ENCODE measurements at regions not wholly inside any gene's neighbourhood (a gene's known extent, or its start where the extent isn't known, plus 50 kb on each side); places are given as distances from the start of the nearest gene placed in this dataset.

DNA sequence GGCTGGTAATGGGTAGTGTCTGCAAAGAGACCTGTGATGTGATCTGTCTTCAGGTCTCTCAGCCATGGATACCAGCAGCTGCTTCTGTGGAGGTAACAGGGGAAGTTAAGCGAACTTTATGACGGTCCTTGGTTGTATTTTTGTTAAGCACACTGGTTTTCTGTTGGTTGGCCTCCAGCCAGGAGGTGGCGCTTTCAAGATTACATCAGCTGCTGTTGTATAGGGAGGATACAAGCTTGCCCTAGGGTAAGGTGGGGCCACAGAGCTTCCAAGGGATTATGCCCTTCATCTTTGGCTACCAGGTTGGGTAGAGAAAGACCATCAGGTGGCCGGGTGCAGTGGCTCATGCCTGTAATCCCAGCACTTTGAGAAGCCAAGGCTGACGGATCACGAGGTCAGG is 834.2 kb upstream of the GALNTL6 start:
- Histone ChIP-seq H3K4me3 (no peak overlapping the region), H3K27me3 (no peaks in the 10 kb centered on the region), H3K27ac (no peak overlapping the region), H3K4me1 (no peaks in the 10 kb centered on the region), H3K36me3 (no peaks in the 10 kb centered on the region), H3K9me3 (no peaks in the 10 kb centered on the region)
- intact Hi-C loops (cut with DNase I), result no loop called here
- TF ChIP-seq, protein P1, sequence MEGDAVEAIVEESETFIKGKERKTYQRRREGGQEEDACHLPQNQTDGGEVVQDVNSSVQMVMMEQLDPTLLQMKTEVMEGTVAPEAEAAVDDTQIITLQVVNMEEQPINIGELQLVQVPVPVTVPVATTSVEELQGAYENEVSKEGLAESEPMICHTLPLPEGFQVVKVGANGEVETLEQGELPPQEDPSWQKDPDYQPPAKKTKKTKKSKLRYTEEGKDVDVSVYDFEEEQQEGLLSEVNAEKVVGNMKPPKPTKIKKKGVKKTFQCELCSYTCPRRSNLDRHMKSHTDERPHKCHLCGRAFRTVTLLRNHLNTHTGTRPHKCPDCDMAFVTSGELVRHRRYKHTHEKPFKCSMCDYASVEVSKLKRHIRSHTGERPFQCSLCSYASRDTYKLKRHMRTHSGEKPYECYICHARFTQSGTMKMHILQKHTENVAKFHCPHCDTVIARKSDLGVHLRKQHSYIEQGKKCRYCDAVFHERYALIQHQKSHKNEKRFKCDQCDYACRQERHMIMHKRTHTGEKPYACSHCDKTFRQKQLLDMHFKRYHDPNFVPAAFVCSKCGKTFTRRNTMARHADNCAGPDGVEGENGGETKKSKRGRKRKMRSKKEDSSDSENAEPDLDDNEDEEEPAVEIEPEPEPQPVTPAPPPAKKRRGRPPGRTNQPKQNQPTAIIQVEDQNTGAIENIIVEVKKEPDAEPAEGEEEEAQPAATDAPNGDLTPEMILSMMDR (IDR thresholded peaks at IDR 0.05), result no peak
- no peak for TF ChIP-seq POLR2A (IDR thresholded peaks at IDR 0.05)
- 86 to 90% methylated on average over 3 to 6 of the region's 6 CpGs for WGBS, 2 donors
- DNase-seq, result no peak

DNA sequence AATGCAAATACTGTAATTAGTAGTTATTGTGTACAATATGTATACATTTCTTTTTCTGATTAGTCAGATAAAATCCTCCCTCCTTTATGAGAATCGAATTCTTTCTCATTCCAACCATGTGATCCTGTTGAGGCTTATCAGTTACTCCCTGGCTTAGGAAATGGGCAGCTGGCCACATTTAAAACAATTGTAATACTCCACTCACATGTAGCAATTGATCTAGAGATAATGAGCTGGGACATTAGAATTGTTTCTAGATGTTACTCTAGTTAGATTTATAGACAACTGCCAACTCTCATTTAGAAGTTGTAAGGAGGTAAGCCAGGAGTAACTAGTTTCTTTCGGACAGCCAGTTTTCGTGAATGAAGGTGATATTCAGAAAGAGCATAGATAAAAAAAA is 859.3 kb upstream of the AADAT start:
- no peaks in the 10 kb centered on the region for H3K4me1 ChIP-seq
- H3K4me3 ChIP-seq, result no peak overlapping the region
- no peaks in the 10 kb centered on the region for H3K9me3 ChIP-seq
- intact Hi-C loops (cut with DNase I), result no loop called here
- TF ChIP-seq POLR2A (IDR thresholded peaks at IDR 0.05), result no peak
- TF ChIP-seq, protein P1 (IDR thresholded peaks at IDR 0.05), result no peak
- no peaks in the 10 kb centered on the region for H3K27me3 ChIP-seq
- H3K27ac ChIP-seq, result no peak overlapping the region
- 57 to 59% methylated on average over 3 of the region's 3 CpGs for WGBS, 2 donors
- H3K36me3 ChIP-seq, result no peaks in the 10 kb centered on the region
- no peak for DNase-seq

DNA sequence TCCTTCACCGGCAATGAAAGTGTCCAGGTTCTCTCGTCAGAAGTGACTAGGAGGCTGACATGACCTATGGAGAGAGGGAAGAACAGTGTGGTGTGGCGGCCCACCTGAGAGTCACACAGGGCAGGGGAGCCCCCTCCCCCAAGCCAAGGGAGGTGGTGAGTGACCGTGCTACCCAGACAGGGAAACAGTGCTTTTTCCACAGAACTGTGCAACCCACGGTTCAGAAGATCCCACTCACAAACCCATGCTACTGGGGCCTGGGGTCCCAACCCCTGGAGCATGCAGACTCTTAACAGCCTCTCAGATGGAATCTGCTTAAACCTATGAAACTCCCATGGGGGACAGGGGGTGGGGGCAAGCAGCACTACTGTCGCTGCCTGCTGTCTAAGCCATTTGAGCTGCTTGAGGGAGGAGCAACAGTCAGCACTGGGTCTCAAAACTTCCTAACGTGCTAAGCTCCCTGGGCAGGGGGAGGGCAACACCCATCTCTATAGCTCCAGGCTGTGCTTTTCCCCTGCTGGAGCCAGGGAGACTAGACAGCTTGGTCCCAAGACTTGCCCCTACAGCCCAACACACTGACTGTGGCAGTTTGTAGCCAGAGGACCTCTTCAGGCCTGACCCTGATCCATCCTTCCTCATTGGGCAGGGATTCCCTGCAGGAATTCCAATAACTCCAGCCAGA is 850.4 kb upstream of the AADAT start:
- intact Hi-C loops (cut with DNase I), result no loop called here
- Histone ChIP-seq H3K27me3 (no peaks in the 10 kb centered on the region), H3K36me3 (no peaks in the 10 kb centered on the region), H3K4me1 (no peaks in the 10 kb centered on the region), H3K27ac (no peak overlapping the region), H3K9me3 (no peaks in the 10 kb centered on the region), H3K4me3 (no peak overlapping the region)
- no peak for DNase-seq
- TF ChIP-seq, protein P1 (IDR thresholded peaks at IDR 0.05), result no peak
- no peak for TF ChIP-seq POLR2A (IDR thresholded peaks at IDR 0.05)
- WGBS, 2 donors, result 66 to 79% methylated on average over 5 to 7 of the region's 7 CpGs

DNA sequence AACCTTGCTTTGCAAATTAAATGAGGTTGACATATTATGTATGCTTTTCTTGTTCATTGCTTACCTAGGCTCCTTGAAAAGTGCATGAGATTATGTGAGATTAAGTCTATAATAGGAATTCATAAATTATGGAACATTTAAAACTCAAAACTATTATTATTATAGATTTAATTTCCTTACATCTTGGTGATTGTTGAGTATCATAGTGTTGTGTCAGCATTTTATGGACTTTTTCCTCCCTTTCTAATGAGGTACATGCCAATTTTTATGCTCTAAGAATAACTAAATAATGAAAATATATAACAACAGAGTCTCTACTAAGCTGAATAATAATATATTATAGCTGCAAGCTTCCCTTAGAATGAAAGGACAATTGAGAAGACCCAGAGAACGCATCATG is 848.8 kb upstream of the AADAT start:
- DNase-seq, result no peak
- no peaks in the 10 kb centered on the region for H3K27me3 ChIP-seq
- TF ChIP-seq, protein P1 (IDR thresholded peaks at IDR 0.05), result no peak
- TF ChIP-seq POLR2A (IDR thresholded peaks at IDR 0.05), result no peak
- no peak overlapping the region for H3K27ac ChIP-seq
- 41 to 45% methylated on average over 1 of the region's 1 CpG for WGBS, 2 donors
- H3K4me3 ChIP-seq, result no peak overlapping the region
- no peaks in the 10 kb centered on the region for H3K36me3 ChIP-seq
- no peaks in the 10 kb centered on the region for H3K4me1 ChIP-seq
- H3K9me3 ChIP-seq, result no peaks in the 10 kb centered on the region
- intact Hi-C loops (cut with DNase I), result no loop called here

DNA sequence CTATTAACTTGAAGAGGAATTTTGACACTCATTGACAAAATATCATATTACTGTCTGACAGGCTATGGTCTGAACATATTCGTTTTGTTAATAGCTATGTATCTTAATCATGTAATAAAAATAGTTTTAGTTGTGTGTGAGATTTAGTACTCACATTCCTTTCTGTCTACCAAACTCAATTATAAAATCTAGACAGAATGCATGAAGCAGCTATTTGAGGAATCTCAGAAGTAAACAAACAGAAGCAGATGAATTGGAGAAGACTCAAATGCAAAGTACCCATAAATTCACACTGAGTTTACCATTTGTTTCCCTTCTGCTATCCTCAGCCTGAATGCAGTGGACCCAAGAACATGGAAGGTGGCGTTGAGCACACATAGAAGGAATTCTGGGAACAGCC is 841.6 kb upstream of the AADAT start:
- no peaks in the 10 kb centered on the region for H3K9me3 ChIP-seq
- intact Hi-C loops (cut with DNase I), result no loop called here
- WGBS, 2 donors, result 28 to 44% methylated on average over 2 of the region's 2 CpGs

More for the DNA sequence above, 841.6 kb upstream of the AADAT start:
- Histone ChIP-seq H3K27me3 (no peaks in the 10 kb centered on the region), H3K36me3 (no peaks in the 10 kb centered on the region), H3K27ac (no peak overlapping the region), H3K4me3 (no peak overlapping the region), H3K4me1 (no peaks in the 10 kb centered on the region)
- TF ChIP-seq, protein P1 (IDR thresholded peaks at IDR 0.05), result no peak
- no peak for TF ChIP-seq POLR2A (IDR thresholded peaks at IDR 0.05)
- DNase-seq, result no peak

All from esophagus squamous epithelium (tissue), 5 donors.